GM21619 (cell line): ENCODE measurements at regions not wholly inside any gene's neighbourhood (a gene's known extent, or its start where the extent isn't known, plus 50 kb on each side); places are given as distances from the start of the nearest gene placed in this dataset.

Source experiments
- ATAC-seq: cut with Tn5 transposase; IDR thresholded peaks from one replicate; pipeline ENCODE4 v1.9.1; 2021; ENCODE audit not compliant: unreplicated experiment

GRCh38 chr12:25818596-25819390 lies 139.7 kb upstream of the RASSF8 start:
- no peak for ATAC-seq

- no peak for ATAC-seq
Observed at GRCh38 chr12:25819691-25820090, 138.8 kb upstream of the RASSF8 start.

- no peak for ATAC-seq
Observed at GRCh38 chr12:25822281-25822680, 136.2 kb upstream of the RASSF8 start.

- no peak for ATAC-seq
Observed at GRCh38 chr12:25824734-25825133, 133.7 kb upstream of the RASSF8 start.

GRCh38 chr12:25825446-25825845 lies 133.0 kb upstream of the RASSF8 start:
- no peak for ATAC-seq

- no peak for ATAC-seq
Observed at GRCh38 chr12:25827141-25827540, 131.3 kb upstream of the RASSF8 start.

- no peak for ATAC-seq
Observed at GRCh38 chr12:25827747-25828146, 130.7 kb upstream of the RASSF8 start.

GRCh38 chr12:25828188-25828587 lies 130.3 kb upstream of the RASSF8 start:
- no peak for ATAC-seq

GRCh38 chr12:25829192-25829591 lies 129.3 kb upstream of the RASSF8 start:
- no peak for ATAC-seq

- no peak for ATAC-seq
Observed at GRCh38 chr12:25830456-25830855, 128.0 kb upstream of the RASSF8 start.

- ATAC-seq: no peak
Observed at GRCh38 chr12:25833657-25834056, 124.8 kb upstream of the RASSF8 start.

- ATAC-seq: no peak
Observed at GRCh38 chr12:25835385-25835784, 123.1 kb upstream of the RASSF8 start.

GRCh38 chr12:25838007-25838406 lies 120.5 kb upstream of the RASSF8 start:
- no peak for ATAC-seq

GRCh38 chr12:25839470-25839869 lies 119.0 kb upstream of the RASSF8 start:
- ATAC-seq: no peak

GRCh38 chr12:25840678-25841465 lies 117.6 kb upstream of the RASSF8 start:
- ATAC-seq: no peak

- no peak for ATAC-seq
Observed at GRCh38 chr12:25842254-25842653, 116.2 kb upstream of the RASSF8 start.

GRCh38 chr12:25843976-25844375 lies 114.5 kb upstream of the RASSF8 start:
- ATAC-seq: no peak

GRCh38 chr12:25845415-25845814 lies 113.1 kb upstream of the RASSF8 start:
- ATAC-seq: no peak

GRCh38 chr12:25852792-25853191 lies 105.7 kb upstream of the RASSF8 start:
- no peak for ATAC-seq

GRCh38 chr12:25853316-25854095 lies 105.0 kb upstream of the RASSF8 start:
- no peak for ATAC-seq

- ATAC-seq: no peak
Observed at GRCh38 chr12:25854991-25855390, 103.5 kb upstream of the RASSF8 start.

- ATAC-seq: no peak
Observed at GRCh38 chr12:25855716-25856115, 102.8 kb upstream of the RASSF8 start.
